Inflammatory macrophage treated with lipopolysaccharide for 4 hours (primary cell): ENCODE measurements at regions not wholly inside any gene's neighbourhood (a gene's known extent, or its start where the extent isn't known, plus 50 kb on each side); places are given as distances from the start of the nearest gene placed in this dataset.

Experiments used
- DNase-seq: peaks from one replicate; pipeline ENCODE4 v3.0.0-alpha.2; 2020

GRCh38 chr1:117678246-117678977 is 72.6 kb downstream of the TENT5C start:
- DNase-seq: no peak

GRCh38 chr1:117679299-117679698 is 73.5 kb downstream of the TENT5C start:
- DNase-seq: no peak

- no peak for DNase-seq
These were observed 74.0 kb downstream of the TENT5C start for GRCh38 chr1:117679868-117680267.

DNA sequence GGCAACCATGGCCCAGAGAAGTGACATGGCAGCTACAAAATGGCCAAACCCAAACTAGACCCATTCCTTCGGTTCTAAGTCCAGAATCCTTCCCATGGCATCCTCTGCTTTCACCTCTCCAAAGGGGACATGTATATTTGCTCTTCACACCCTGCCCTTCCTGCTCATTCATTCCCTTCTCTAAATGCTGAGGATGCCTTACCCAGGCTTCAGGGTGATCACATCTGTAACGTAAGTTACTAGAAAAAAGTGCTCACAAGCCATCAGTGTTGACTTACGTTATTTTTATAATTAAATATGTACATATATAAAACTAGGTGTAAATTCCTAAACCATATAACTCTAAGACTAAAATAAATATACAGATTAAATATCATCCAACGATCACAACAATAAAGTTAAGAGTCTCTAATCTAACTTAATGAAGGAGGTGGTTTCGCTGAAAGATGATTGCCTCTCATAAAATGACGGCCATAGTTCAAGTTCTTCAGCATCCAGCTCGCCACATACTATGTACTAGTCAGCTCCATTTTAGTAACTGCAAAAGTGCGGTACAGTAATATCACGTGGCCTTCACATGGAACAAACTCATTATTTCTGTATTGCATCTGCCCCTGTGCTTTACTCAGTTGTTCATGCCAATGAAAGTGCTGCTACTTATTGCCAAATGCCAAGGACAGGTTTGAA is 74.6 kb downstream of the TENT5C start:
- no peak for DNase-seq

DNA sequence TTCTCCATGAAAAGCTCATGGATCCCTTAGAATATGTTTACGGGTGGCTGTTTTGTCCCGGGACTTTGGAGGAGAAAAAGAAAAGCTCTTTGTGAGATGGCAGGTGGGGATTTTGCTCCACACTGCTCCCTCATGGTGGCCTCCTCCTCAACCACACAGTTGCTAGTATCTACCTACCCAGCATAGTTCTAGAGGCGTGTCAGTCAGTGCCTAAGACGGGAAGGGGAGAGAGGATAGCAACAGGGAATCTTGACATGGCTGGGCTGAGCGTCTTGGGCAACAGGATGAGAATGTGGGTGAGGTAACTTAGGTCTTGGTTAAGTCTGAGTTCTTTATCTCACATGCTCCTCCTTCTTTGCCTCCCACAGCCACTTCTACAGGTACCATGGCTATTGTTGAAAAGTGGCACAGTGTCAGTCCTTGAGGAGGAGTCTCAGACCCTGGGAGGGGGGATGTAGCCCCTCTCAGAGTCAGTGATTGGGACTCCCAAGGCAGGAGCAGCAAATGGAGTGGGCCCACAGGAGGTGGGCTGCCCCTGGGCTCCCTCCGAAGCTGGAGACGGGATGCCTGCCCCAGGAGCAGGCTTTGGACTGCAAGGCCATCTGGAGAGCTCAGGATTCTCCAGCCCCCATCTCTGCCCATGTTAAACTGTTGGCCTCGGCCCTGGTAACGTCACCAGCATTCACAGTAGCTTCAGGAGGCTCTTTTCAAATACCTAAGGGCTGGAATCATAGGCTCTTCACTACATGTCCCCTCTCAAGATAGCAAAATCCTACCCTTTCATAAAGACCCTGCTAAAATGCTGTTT is 75.4 kb downstream of the TENT5C start:
- DNase-seq: no peak

DNA sequence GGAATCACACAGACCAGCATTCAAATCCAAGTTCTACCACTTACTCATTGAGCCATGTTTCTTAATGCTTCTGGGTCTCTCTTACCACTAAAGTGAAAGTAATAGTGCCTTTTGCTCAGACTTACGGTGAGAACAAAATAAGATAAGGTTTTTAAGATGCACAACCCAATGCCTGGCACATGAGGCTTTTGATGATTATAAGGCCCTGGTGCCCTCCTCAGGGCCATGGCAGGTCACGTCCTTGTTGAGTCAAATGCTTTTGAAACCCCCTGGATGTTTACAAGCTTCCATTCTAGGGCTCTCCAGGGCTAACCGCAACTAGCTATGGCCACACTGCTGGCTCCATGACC is 76.0 kb downstream of the TENT5C start:
- DNase-seq: no peak

- no peak for DNase-seq
These were observed 76.5 kb downstream of the TENT5C start for GRCh38 chr1:117682372-117682771.

DNA sequence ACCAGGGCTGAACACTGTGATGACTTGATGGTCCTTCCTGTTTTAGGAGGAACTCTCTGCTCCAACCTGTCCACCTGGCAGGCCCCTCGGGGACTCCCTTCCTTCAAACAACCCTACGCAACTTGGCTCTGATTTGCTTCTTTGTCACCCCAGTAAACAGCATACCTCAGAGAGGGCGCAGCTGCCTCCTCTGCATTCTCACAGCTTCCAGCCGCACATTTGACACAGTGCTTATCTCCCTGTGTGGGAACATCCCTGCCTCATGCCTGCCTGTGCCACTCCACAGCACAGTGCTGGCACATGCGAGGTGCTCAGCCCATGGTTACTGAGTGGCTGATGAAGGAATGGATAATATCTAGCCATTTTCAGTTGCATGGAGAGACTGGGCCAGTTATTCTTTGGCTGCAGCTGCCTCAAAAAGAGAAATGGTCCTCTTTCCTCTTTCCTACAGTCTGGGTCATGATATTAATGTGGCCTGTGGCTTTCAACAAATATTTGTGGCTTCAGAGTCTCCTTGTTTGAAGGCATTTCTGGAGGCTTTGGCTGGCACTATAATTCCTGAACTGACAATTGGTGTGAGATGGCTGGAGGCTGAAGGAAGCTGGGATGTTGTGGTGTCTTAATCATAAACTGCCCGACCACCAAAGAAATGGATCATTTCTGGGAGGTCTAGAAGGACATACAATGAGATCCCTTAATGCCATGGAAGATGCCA is 77.9 kb downstream of the TENT5C start:
- DNase-seq: no peak

- no peak for DNase-seq
These were observed 80.3 kb downstream of the TENT5C start for GRCh38 chr1:117685936-117686806.

DNA sequence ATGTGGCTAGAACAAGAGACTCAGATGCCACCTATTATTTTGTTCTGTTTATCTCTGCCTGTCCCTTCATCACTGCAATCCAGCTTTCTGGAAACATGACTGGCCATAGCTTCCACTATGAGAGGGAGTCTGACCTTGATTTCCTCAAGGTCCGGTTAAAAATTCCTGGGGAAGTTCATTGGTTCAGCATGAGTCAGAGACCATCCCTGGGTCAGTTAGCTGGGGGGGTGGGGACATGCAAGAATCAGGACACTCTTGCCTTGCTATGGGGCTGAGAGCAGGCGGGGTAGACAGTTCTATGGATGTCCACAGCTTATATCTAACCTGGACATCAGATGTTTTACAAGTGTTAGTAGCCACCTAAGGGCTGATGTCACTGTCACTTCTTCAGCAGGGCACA is 81.1 kb downstream of the TENT5C start:
- DNase-seq: no peak

DNA sequence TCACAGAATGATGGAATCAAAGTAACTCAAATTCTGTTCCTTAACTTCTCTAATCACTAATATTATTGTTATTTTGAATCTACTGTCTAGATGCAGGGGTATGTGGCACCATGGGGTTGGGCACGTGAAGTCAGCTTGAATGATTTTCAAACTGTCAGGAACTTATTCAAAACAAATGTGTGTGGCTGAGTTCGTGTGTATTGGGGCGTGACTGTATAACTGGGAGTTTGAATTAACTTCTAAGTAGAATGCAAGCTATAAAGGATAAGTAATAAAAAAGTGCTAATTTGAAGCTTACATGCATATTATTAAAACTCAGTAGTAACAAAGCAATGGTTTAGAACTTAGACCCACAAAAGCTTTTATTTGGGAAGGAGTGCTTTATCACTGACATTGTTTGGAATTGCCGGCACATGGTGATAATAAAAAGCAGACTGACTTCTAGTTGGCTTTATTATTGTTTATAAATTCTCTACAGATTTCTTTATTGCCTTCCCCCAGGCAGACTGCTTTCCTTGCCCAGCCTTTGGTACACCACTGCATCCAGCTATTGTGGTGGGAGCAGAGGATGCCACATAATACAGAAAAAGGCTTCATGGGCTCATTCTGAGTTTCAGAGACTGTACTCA is 84.3 kb downstream of the TENT5C start:
- no peak for DNase-seq

- DNase-seq: no peak
These were observed 86.1 kb downstream of the TENT5C start for GRCh38 chr1:117691942-117692341.

DNA sequence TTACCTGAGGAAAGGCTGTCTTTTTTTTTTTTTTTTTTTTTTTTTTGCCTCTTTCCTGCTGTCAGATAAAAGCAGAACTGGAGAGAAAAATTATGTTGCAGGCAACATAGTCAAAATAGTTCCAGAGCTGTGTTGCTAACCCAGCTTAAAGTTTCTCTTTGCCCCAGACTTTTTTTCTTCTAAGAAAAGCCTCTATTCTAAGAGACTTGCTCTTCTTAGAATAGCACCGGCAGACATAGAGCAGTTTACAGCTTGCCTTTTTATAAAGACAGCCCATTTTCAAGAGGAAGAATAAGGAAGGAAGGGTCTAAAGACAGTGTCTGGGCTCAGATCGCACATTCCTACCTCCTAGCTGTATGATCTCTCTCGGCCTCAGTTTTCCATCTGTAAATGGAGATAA is 88.7 kb downstream of the TENT5C start:
- no peak for DNase-seq

GRCh38 chr1:117695796-117696490 is 90.1 kb downstream of the TENT5C start:
- DNase-seq: no peak

GRCh38 chr1:117696561-117696960 is 90.7 kb downstream of the TENT5C start:
- DNase-seq: no peak

DNA sequence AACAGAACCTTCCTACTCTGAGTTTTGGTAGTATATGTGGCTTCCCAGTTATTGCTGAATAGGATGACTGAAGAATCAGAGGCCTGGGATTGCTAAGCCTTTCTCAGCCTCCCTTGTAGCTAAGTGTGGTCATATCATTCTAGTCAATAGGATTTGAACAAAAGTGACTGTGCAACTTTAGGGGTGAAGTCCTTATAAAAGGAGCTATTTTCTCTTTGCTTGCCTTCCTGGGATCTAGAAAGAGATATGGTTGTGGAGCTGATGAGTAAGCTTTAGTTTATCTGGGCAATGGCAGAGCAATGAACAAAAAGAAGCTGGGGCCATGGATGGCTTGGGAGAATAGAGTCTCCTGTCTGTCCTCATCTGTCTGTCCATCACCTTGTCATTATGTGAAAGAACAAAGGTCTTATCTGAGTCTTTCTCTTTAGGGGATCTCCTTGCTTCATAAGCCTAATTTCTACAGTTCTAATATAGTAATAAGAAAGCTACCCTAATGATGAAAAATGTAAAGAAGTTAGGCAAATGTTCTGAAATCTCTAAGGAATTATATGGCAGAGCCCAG is 91.5 kb downstream of the TENT5C start:
- no peak for DNase-seq

GRCh38 chr1:117698398-117699160 is 92.7 kb downstream of the TENT5C start:
- no peak for DNase-seq

DNA sequence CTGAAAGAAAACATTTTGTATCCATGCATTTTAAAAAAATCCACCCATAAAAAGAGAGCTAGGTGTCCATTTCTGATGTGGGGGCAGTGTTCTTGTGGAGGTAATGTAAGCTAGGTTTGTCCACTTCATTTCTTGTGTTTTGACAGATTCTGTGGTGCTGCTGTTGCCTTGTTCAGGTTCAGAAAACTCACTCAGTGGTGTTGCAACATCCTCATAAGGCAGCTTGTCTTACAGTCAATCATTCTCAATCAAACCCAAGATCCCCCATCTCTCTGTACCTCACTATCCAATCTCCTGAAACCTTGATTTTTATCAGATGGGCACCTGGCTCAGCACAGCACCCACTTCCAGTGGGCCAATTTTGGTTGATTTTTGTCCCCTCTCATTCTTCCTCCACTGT is 94.1 kb downstream of the TENT5C start:
- DNase-seq: no peak

GRCh38 chr1:117702654-117703053 is 96.8 kb downstream of the TENT5C start:
- DNase-seq: no peak

GRCh38 chr1:117707371-117707770 is 101.5 kb downstream of the TENT5C start:
- DNase-seq: no peak
